ENCODE measurements at regions not wholly inside any gene's neighbourhood (a gene's known extent, or its start where the extent isn't known, plus 50 kb on each side); places are given as distances from the start of the nearest gene placed in this dataset.
"Not testable (repeated sequence)": the region's sequence is repeated elsewhere in the genome, so short reads cannot be mapped to it uniquely, and the experiment has no call there.

- Histone ChIP-seq H3K79me2 (ENCODE audit: insufficient read depth, low read depth, low read length) (no peaks in the 10 kb centered on the region), H2AFZ (ENCODE audit: low read length) (no peak overlapping the region), H4K20me1 (ENCODE audit: insufficient read depth, low read length) (no peaks in the 10 kb centered on the region), H3K4me2 (ENCODE audit: low read length) (no peak overlapping the region), H3K36me3 (ENCODE audit: insufficient read depth, low read length) (no peaks in the 10 kb centered on the region), H3K9me3 (ENCODE audit: low read length) (no peaks in the 10 kb centered on the region), H3K9me2 (ENCODE audit: insufficient read depth, low read length) (no peaks in the 10 kb centered on the region), H3K4me3 (ENCODE audit: low read depth, low read length, poor library complexity, severe bottlenecking) (no peak overlapping the region), H3K4me1 (ENCODE audit: insufficient read depth, low read length, poor library complexity, severe bottlenecking) (no peaks in the 10 kb centered on the region), H3K27ac (ENCODE audit: low read depth, low read length, poor library complexity, severe bottlenecking) (no peak overlapping the region)
- no peak for DNase-seq (ENCODE audit: low spot score)
- ChIA-PET POLR2A (no interaction called here), CTCF (ENCODE audit: unreplicated experiment) (no interaction called here)
- TF ChIP-seq CTCF (conservative IDR thresholded peaks at IDR 0.05; ENCODE audit: low read length) (no peak), EZH2phosphoT487 (IDR thresholded peaks at IDR 0.05; ENCODE audit: borderline replicate concordance, low read depth, low read length) (no peak)
- no TSS peak for BruUV-seq (replicated peaks)
- intact Hi-C loops (cut with micrococcal nuclease; ENCODE audit: unreplicated experiment): no loop called here
Observed at GRCh38 chr6:15157479-15157878, 88.4 kb upstream of the JARID2 start.

GRCh38 chr6:15158821-15159619 is 86.8 kb upstream of the JARID2 start:
- H4K20me1 ChIP-seq (ENCODE audit: insufficient read depth, low read length): no peaks in the 10 kb centered on the region
- DNase-seq (ENCODE audit: low spot score): no peak
- no peak overlapping the region for H3K4me2 ChIP-seq (ENCODE audit: low read length)
- CTCF ChIA-PET (ENCODE audit: unreplicated experiment): no interaction called here
- POLR2A ChIA-PET: interaction anchor here (0.6 kb wide), 2 partner anchors 238 to 487 kb away, joined by 3 to 4 read pairs; no protein-coding TSS in a partner anchor
- H3K9me3 ChIP-seq (ENCODE audit: low read length): no peaks in the 10 kb centered on the region
- no peaks in the 10 kb centered on the region for H3K36me3 ChIP-seq (ENCODE audit: insufficient read depth, low read length)
- BruUV-seq (replicated peaks): no TSS peak
- H3K4me1 ChIP-seq (ENCODE audit: insufficient read depth, low read length, poor library complexity, severe bottlenecking): no peaks in the 10 kb centered on the region
- no peak overlapping the region for H2AFZ ChIP-seq (ENCODE audit: low read length)
- no peaks in the 10 kb centered on the region for H3K9me2 ChIP-seq (ENCODE audit: insufficient read depth, low read length)
- TF ChIP-seq CTCF (conservative IDR thresholded peaks at IDR 0.05; ENCODE audit: low read length): no peak
- no peak for TF ChIP-seq EZH2phosphoT487 (IDR thresholded peaks at IDR 0.05; ENCODE audit: borderline replicate concordance, low read depth, low read length)
- no peaks in the 10 kb centered on the region for H3K79me2 ChIP-seq (ENCODE audit: insufficient read depth, low read depth, low read length)
- no peak overlapping the region for H3K4me3 ChIP-seq (ENCODE audit: low read depth, low read length, poor library complexity, severe bottlenecking)
- H3K27ac ChIP-seq (ENCODE audit: low read depth, low read length, poor library complexity, severe bottlenecking): no peak overlapping the region
- intact Hi-C loops (cut with micrococcal nuclease; ENCODE audit: unreplicated experiment): no loop called here

- H3K4me2 ChIP-seq (ENCODE audit: low read length): no peak overlapping the region
- H3K9me3 ChIP-seq (ENCODE audit: low read length): no peaks in the 10 kb centered on the region
- H3K4me3 ChIP-seq (ENCODE audit: low read depth, low read length, poor library complexity, severe bottlenecking): no peak overlapping the region
- no peak for DNase-seq (ENCODE audit: low spot score)
- CTCF ChIA-PET (ENCODE audit: unreplicated experiment): no interaction called here
- no peaks in the 10 kb centered on the region for H3K9me2 ChIP-seq (ENCODE audit: insufficient read depth, low read length)
- H2AFZ ChIP-seq (ENCODE audit: low read length): no peak overlapping the region
- TF ChIP-seq EZH2phosphoT487 (IDR thresholded peaks at IDR 0.05; ENCODE audit: borderline replicate concordance, low read depth, low read length) (no peak), CTCF (conservative IDR thresholded peaks at IDR 0.05; ENCODE audit: low read length) (no peak)
- POLR2A ChIA-PET: no interaction called here
- H3K27ac ChIP-seq (ENCODE audit: low read depth, low read length, poor library complexity, severe bottlenecking): no peak overlapping the region
- intact Hi-C loops (cut with micrococcal nuclease; ENCODE audit: unreplicated experiment): no loop called here
- no peaks in the 10 kb centered on the region for H3K36me3 ChIP-seq (ENCODE audit: insufficient read depth, low read length)
- BruUV-seq (replicated peaks): no TSS peak
- H3K4me1 ChIP-seq (ENCODE audit: insufficient read depth, low read length, poor library complexity, severe bottlenecking): no peaks in the 10 kb centered on the region
- H4K20me1 ChIP-seq (ENCODE audit: insufficient read depth, low read length): no peaks in the 10 kb centered on the region
- H3K79me2 ChIP-seq (ENCODE audit: insufficient read depth, low read depth, low read length): no peaks in the 10 kb centered on the region
Observed at GRCh38 chr6:15160812-15161211, 85.1 kb upstream of the JARID2 start.

GRCh38 chr6:15164855-15165254 is 81.0 kb upstream of the JARID2 start:
- intact Hi-C loops (cut with micrococcal nuclease; ENCODE audit: unreplicated experiment): not testable (repeated sequence)

More at GRCh38 chr6:15164855-15165254, 81.0 kb upstream of the JARID2 start:
- H3K27ac ChIP-seq (ENCODE audit: low read depth, low read length, poor library complexity, severe bottlenecking); H4K20me1 ChIP-seq (ENCODE audit: insufficient read depth, low read length); H3K9me3 ChIP-seq (ENCODE audit: low read length); H3K36me3 ChIP-seq (ENCODE audit: insufficient read depth, low read length); DNase-seq (ENCODE audit: low spot score); H3K4me3 ChIP-seq (ENCODE audit: low read depth, low read length, poor library complexity, severe bottlenecking); CTCF ChIA-PET (ENCODE audit: unreplicated experiment); H2AFZ ChIP-seq (ENCODE audit: low read length); H3K79me2 ChIP-seq (ENCODE audit: insufficient read depth, low read depth, low read length); BruUV-seq (replicated peaks); H3K9me2 ChIP-seq (ENCODE audit: insufficient read depth, low read length); H3K4me1 ChIP-seq (ENCODE audit: insufficient read depth, low read length, poor library complexity, severe bottlenecking); H3K4me2 ChIP-seq (ENCODE audit: low read length): not testable (repeated sequence)
- POLR2A ChIA-PET: interaction anchor here (0.6 to 0.7 kb wide), 2 partner anchors 9 to 79 kb away, joined by 3 to 5 read pairs; no protein-coding TSS in a partner anchor
